OCI-LY1 (cell line): ENCODE measurements at regions not wholly inside any gene's neighbourhood (a gene's known extent, or its start where the extent isn't known, plus 50 kb on each side); places are given as distances from the start of the nearest gene placed in this dataset.

Experiments used
- H2AFZ ChIP-seq: fragments of 200-600 bp; sonication (generic), shearing (Covaris generic); 2 replicates; pipeline ENCODE4 v1.6.0; 2014; ENCODE audit warnings: antibody characterized with exemption, mild to moderate bottlenecking, low read length
- H3F3A ChIP-seq: fragments of 200-600 bp; sonication (generic), shearing (Covaris generic); 2 replicates; pipeline ENCODE4 v1.6.0; 2014; ENCODE audit warnings: mild to moderate bottlenecking, antibody characterized with exemption, low read length, moderate library complexity; ENCODE audit not compliant: insufficient read depth
- H3K27ac ChIP-seq: fragments of 200-600 bp; sonication (generic); 2 replicates; pipeline ENCODE4 v1.5.1; 2014; ENCODE audit warnings: low read length, mixed run types, mild to moderate bottlenecking, low read depth; ENCODE audit not compliant: poor library complexity, severe bottlenecking
- H3K27me3 ChIP-seq: fragments of 200-600 bp; sonication (generic); 2 replicates; pipeline ENCODE4 v1.6.0; 2014; ENCODE audit warnings: antibody characterized with exemption, mild to moderate bottlenecking, low read length, moderate library complexity; ENCODE audit not compliant: insufficient read depth
- H3K36me3 ChIP-seq: fragments of 200-600 bp; sonication (generic); 2 replicates; pipeline ENCODE4 v1.6.1; 2014; ENCODE audit warnings: mild to moderate bottlenecking, antibody characterized with exemption, low read length, moderate library complexity, mixed read lengths; ENCODE audit not compliant: insufficient read depth
- H3K4me1 ChIP-seq: fragments of 200-600 bp; sonication (generic); 2 replicates; pipeline ENCODE4 v1.5.1; 2014; ENCODE audit warnings: mild to moderate bottlenecking, low read length, moderate library complexity; ENCODE audit not compliant: insufficient read depth, severe bottlenecking
- H3K4me2 ChIP-seq: fragments of 200-600 bp; sonication (generic), shearing (Covaris generic); 2 replicates; pipeline ENCODE4 v1.6.1; 2014; ENCODE audit warnings: low read length
- H3K4me3 ChIP-seq: fragments of 200-600 bp; sonication (generic); 2 replicates; pipeline ENCODE4 v1.5.1; 2014; ENCODE audit warnings: low read length, low read depth, mild to moderate bottlenecking, mixed read lengths; ENCODE audit not compliant: poor library complexity, severe bottlenecking
- H3K79me2 ChIP-seq: fragments of 200-600 bp; shearing (Covaris generic); 2 replicates; pipeline ENCODE4 v1.6.1; 2016; ENCODE audit warnings: mixed run types, low read length, mixed read lengths; ENCODE audit not compliant: insufficient read depth
- H3K9ac ChIP-seq: fragments of 200-600 bp; sonication (generic), shearing (Covaris generic); 2 replicates; pipeline ENCODE4 v1.6.1; 2014; ENCODE audit warnings: mild to moderate bottlenecking, low read length, mixed read lengths
- H3K9me2 ChIP-seq: fragments of 200-600 bp; sonication (generic), shearing (Covaris generic); 2 replicates; pipeline ENCODE4 v1.6.1; 2014; ENCODE audit warnings: low read depth, mild to moderate bottlenecking, low read length, mixed read lengths
- H3K9me3 ChIP-seq: fragments of 200-600 bp; shearing (Covaris generic); 2 replicates; pipeline ENCODE4 v1.6.1; 2014; ENCODE audit warnings: low read length, mixed read lengths
- H4K20me1 ChIP-seq: fragments of 200-600 bp; sonication (generic), shearing (Covaris generic); 2 replicates; pipeline ENCODE4 v1.6.0; 2016; ENCODE audit warnings: mild to moderate bottlenecking, low read length; ENCODE audit not compliant: insufficient read depth
- CTCF ChIP-seq: fragments of 200-600 bp; sonication (generic), shearing (Covaris generic); IDR thresholded peaks from 2 replicates; pipeline ENCODE4 v1.5.1; 2017; ENCODE audit warnings: mild to moderate bottlenecking, antibody characterized with exemption, low read length, moderate library complexity, mixed read lengths
- EZH2 ChIP-seq: fragments of 200-600 bp; sonication (generic), shearing (Covaris generic); IDR thresholded peaks from 2 replicates; pipeline ENCODE4 v1.8.0; 2017; ENCODE audit warnings: borderline replicate concordance, mixed run types, mild to moderate bottlenecking, antibody characterized with exemption, low read length, moderate library complexity, mixed read lengths

- no peaks in the 10 kb centered on the region for H3K9me3 ChIP-seq
- no peaks in the 10 kb centered on the region for H3K27me3 ChIP-seq
Observed at GRCh38 chr12:38162708-38163441, 153.7 kb upstream of the ALG10B start.

GRCh38 chr12:38163442-38163801, 153.2 kb upstream of the ALG10B start:
- Histone ChIP-seq H3K9me2 (no peaks in the 10 kb centered on the region), H3K9me3 (no peaks in the 10 kb centered on the region), H3K27me3 (no peaks in the 10 kb centered on the region), H3F3A (no peaks in the 10 kb centered on the region), H3K9ac (no peak overlapping the region), H4K20me1 (no peaks in the 10 kb centered on the region), H3K79me2 (no peaks in the 10 kb centered on the region), H3K36me3 (no peaks in the 10 kb centered on the region), H3K4me2 (no peak overlapping the region), H3K4me3 (no peak overlapping the region), H2AFZ (no peak overlapping the region), H3K27ac (no peak overlapping the region), H3K4me1 (no peaks in the 10 kb centered on the region)
- TF ChIP-seq EZH2 = no peak
- TF ChIP-seq CTCF = no peak

More at GRCh38 chr12:38162708-38163441, 153.7 kb upstream of the ALG10B start:
- H3K4me3 ChIP-seq = no peak overlapping the region
- no peaks in the 10 kb centered on the region for H3K4me1 ChIP-seq
- no peaks in the 10 kb centered on the region for H4K20me1 ChIP-seq
- H3K36me3 ChIP-seq = no peaks in the 10 kb centered on the region
- no peak overlapping the region for H3K27ac ChIP-seq
- H3F3A ChIP-seq = no peaks in the 10 kb centered on the region
- H2AFZ ChIP-seq = no peak overlapping the region
- no peak overlapping the region for H3K4me2 ChIP-seq
- H3K79me2 ChIP-seq = no peaks in the 10 kb centered on the region
- H3K9me2 ChIP-seq = no peaks in the 10 kb centered on the region
- TF ChIP-seq EZH2 = no peak
- no peak for TF ChIP-seq CTCF
- no peak overlapping the region for H3K9ac ChIP-seq

GRCh38 chr12:38166225-38166624, 150.3 kb upstream of the ALG10B start:
- Histone ChIP-seq H3K9me2 (no peaks in the 10 kb centered on the region), H3K9me3 (no peaks in the 10 kb centered on the region), H3F3A (no peaks in the 10 kb centered on the region), H3K9ac (no peak overlapping the region), H3K36me3 (no peaks in the 10 kb centered on the region), H4K20me1 (no peaks in the 10 kb centered on the region), H3K27ac (no peak overlapping the region), H3K4me2 (no peak overlapping the region), H3K79me2 (no peaks in the 10 kb centered on the region), H3K27me3 (no peaks in the 10 kb centered on the region), H3K4me1 (no peaks in the 10 kb centered on the region), H3K4me3 (no peak overlapping the region), H2AFZ (no peak overlapping the region)
- TF ChIP-seq CTCF (no peak), EZH2 (no peak)
